Uterus (tissue), 2 donors: ENCODE measurements at regions not wholly inside any gene's neighbourhood (a gene's known extent, or its start where the extent isn't known, plus 50 kb on each side); places are given as distances from the start of the nearest gene placed in this dataset.

Experiments
- POLR2A ChIP-seq, 2 donors: fragments of 450-650 bp; IDR thresholded peaks; one replicate each; pipeline ENCODE4 v1.6.1; 2016; ENCODE audit warnings: antibody characterized with exemption in 2 of 2, mild to moderate bottlenecking in 1 of 2, moderate library complexity in 1 of 2
- TF ChIP-seq, protein P1 (sequence below), 4 experiments: fragments of 200-600 bp in 2 of 4; fragments of 450-650 bp in 2 of 4; sonication (generic) in 2 of 4; IDR thresholded peaks; one replicate each; pipeline ENCODE4 v1.5.1; 2016 to 2019; ENCODE audit warnings: antibody characterized with exemption in 4 of 4, mild to moderate bottlenecking in 2 of 4, moderate library complexity in 1 of 4

DNA sequence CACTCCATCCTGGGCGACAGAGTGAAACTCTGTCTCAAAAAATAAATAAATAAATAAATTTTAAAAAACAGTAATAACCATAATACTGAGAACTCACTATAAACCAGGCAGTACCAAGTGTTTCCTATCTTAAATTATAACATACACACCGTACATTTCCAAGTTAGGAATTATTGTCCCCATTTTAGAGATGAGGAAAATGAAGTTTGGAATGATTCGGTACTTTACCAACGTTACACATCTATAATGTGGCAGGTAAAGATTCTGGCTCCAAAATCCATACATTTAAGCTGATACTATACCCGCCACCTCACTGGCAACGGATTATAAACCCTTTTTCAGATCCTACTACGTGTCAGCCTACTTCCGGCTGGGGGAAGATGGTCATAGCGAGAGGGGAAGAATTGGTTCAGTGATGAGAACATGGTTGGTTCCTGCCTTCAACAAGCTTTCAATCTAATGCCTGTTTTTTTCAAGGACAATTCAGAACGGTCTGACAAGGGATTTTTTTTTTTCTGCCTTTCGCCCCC is 105.9 kb upstream of the ATF7IP start:
- TF ChIP-seq, protein P1, sequence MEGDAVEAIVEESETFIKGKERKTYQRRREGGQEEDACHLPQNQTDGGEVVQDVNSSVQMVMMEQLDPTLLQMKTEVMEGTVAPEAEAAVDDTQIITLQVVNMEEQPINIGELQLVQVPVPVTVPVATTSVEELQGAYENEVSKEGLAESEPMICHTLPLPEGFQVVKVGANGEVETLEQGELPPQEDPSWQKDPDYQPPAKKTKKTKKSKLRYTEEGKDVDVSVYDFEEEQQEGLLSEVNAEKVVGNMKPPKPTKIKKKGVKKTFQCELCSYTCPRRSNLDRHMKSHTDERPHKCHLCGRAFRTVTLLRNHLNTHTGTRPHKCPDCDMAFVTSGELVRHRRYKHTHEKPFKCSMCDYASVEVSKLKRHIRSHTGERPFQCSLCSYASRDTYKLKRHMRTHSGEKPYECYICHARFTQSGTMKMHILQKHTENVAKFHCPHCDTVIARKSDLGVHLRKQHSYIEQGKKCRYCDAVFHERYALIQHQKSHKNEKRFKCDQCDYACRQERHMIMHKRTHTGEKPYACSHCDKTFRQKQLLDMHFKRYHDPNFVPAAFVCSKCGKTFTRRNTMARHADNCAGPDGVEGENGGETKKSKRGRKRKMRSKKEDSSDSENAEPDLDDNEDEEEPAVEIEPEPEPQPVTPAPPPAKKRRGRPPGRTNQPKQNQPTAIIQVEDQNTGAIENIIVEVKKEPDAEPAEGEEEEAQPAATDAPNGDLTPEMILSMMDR (IDR thresholded peaks at IDR 0.05) = no peak
- no peak for TF ChIP-seq POLR2A (IDR thresholded peaks at IDR 0.05)
